ENCODE measurements at regions not wholly inside any gene's neighbourhood (a gene's known extent, or its start where the extent isn't known, plus 50 kb on each side); places are given as distances from the start of the nearest gene placed in this dataset.

DNA sequence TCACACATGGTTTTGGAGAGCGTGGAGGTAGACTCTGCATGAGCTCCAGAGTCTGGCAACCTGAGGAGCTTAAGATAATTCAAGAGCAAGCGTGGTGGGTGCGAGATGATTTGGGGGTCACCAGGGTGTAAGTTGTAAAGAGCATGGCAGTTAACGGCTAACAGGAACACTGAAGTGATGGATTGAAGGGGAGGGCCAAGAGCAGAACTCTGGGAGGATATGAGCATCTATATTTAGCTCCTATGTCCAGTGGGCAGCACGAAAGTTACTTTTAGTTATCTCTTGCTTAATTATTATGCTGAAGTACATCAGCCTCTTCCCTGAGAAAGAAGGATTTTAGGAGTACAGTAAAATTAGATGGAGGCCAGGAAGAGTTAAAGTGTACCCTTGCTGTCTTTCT lies 231.9 kb upstream of the HAND2 start:
- no peak overlapping the region for H3K9ac ChIP-seq (ENCODE audit: low read length)
- no peaks in the 10 kb centered on the region for H3K36me3 ChIP-seq (ENCODE audit: control insufficient read depth, insufficient read depth, low read length, severe bottlenecking)
- H3K4me1 ChIP-seq (ENCODE audit: control insufficient read depth, insufficient read depth, low read length), result no peaks in the 10 kb centered on the region
- no peaks in the 10 kb centered on the region for H3K9me3 ChIP-seq (ENCODE audit: control insufficient read depth, low read length)
- H3K4me3 ChIP-seq (ENCODE audit: low read length), result no peak overlapping the region
- no peaks in the 10 kb centered on the region for H3K27me3 ChIP-seq (replicated peaks; ENCODE audit: control insufficient read depth, insufficient read depth, low read length)
- DNase-seq (ENCODE audit: low read depth), result no peak

DNA sequence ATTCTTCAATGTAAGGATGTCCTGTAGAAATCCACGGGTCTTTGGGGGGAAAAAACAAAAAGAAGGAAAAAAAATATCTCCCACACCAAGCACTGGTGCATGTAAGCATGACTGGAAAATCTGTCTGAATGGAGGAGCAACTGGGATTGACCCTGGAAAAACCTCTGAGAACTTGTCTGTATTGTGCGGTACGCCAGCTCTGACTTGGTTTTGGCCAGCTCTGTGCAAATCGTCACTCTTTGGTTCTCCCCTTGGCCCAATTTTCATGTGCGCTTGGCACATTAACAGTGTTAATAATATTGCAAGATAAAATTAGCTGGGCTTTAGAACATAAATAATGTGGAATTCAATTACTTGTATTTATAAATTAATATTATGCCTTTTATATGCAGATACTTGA lies 231.2 kb upstream of the HAND2 start:
- H3K9ac ChIP-seq (ENCODE audit: low read length), result no peak overlapping the region
- H3K4me1 ChIP-seq (ENCODE audit: control insufficient read depth, insufficient read depth, low read length), result no peaks in the 10 kb centered on the region
- no peaks in the 10 kb centered on the region for H3K36me3 ChIP-seq (ENCODE audit: control insufficient read depth, insufficient read depth, low read length, severe bottlenecking)
- no peaks in the 10 kb centered on the region for H3K9me3 ChIP-seq (ENCODE audit: control insufficient read depth, low read length)
- no peak for DNase-seq (ENCODE audit: low read depth)
- no peaks in the 10 kb centered on the region for H3K27me3 ChIP-seq (replicated peaks; ENCODE audit: control insufficient read depth, insufficient read depth, low read length)
- H3K4me3 ChIP-seq (ENCODE audit: low read length), result no peak overlapping the region

DNA sequence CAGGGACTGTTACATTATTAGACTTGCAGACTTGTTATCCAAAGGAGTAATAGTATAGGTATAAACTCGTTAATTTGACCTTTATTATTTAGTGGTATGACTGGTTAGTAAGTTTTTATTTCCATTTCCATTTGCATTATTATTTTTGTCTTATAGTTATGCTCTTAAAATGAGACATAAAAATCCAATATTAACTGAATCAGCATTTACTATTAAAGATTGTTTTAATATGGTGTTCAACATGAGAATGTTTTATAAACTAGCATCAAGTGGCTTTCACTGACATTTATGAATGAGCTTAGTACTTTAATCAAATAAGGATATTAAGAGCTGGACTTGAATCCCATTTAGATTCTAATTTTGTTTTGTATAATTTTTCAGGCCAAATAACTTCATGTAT lies 228.1 kb upstream of the HAND2 start:
- Histone ChIP-seq H3K9me3 (ENCODE audit: control insufficient read depth, low read length) (no peaks in the 10 kb centered on the region), H3K36me3 (ENCODE audit: control insufficient read depth, insufficient read depth, low read length, severe bottlenecking) (no peaks in the 10 kb centered on the region), H3K4me3 (ENCODE audit: low read length) (no peak overlapping the region), H3K9ac (ENCODE audit: low read length) (no peak overlapping the region), H3K27me3 (replicated peaks; ENCODE audit: control insufficient read depth, insufficient read depth, low read length) (no peaks in the 10 kb centered on the region), H3K4me1 (ENCODE audit: control insufficient read depth, insufficient read depth, low read length) (no peaks in the 10 kb centered on the region)
- DNase-seq (ENCODE audit: low read depth), result no peak

DNA sequence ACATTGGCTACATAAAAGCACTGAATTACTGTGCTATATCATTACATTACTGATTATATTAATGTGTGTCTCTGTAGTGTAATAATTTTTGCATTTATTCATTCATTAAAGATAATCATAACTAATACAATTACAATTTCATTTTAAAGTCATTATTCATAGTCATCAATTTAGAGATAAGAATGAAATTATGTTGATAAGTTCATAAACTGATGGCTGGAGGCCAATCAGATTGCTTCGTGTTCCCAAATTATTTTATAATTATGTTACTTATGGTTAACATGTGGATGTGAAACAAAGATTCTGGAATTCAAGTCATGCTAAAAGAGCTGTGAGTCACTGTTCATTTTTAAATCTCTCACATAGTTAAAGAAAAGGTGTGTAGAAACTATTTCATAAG lies 223.4 kb upstream of the HAND2 start:
- H3K9me3 ChIP-seq (ENCODE audit: control insufficient read depth, low read length), result no peaks in the 10 kb centered on the region
- no peak for DNase-seq (ENCODE audit: low read depth)
- no peaks in the 10 kb centered on the region for H3K27me3 ChIP-seq (replicated peaks; ENCODE audit: control insufficient read depth, insufficient read depth, low read length)
- H3K9ac ChIP-seq (ENCODE audit: low read length), result no peak overlapping the region
- no peak overlapping the region for H3K4me3 ChIP-seq (ENCODE audit: low read length)
- no peaks in the 10 kb centered on the region for H3K36me3 ChIP-seq (ENCODE audit: control insufficient read depth, insufficient read depth, low read length, severe bottlenecking)
- H3K4me1 ChIP-seq (ENCODE audit: control insufficient read depth, insufficient read depth, low read length), result no peaks in the 10 kb centered on the region

DNA sequence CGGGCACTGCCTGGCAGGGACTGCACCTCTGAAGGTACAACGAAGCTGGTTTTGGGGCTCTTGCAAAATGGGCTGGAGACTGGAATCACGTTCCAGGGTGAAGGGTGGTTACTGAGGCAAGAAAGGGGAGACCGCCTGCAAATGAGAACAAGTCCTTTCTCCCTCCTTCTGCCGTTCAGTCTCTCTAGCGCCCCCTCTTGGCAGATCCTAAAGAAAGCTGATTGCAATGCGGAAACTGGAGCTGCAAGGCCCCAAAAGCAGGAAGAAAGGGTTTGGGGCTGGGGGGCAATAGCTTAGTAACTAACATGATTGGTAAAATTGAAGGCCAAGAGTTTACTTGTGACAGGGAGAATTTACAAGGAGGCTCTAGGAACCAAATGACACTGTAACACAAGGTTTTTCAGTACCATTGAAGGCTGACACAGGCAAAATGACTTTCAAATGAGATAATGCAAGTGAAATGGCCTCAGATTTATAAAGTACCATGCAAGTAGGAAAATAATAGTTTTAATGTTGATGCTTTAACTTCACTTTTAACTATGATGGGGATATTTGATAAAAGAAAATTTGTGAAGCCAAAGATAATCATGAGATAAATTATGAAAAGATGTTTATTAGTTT lies 222.7 kb upstream of the HAND2 start:
- H3K4me1 ChIP-seq (ENCODE audit: control insufficient read depth, insufficient read depth, low read length), result no peaks in the 10 kb centered on the region
- H3K36me3 ChIP-seq (ENCODE audit: control insufficient read depth, insufficient read depth, low read length, severe bottlenecking), result no peaks in the 10 kb centered on the region
- H3K4me3 ChIP-seq (ENCODE audit: low read length), result no peak overlapping the region
- DNase-seq (ENCODE audit: low read depth), result no peak
- no peaks in the 10 kb centered on the region for H3K9me3 ChIP-seq (ENCODE audit: control insufficient read depth, low read length)
- H3K9ac ChIP-seq (ENCODE audit: low read length), result no peak overlapping the region
- H3K27me3 ChIP-seq (replicated peaks; ENCODE audit: control insufficient read depth, insufficient read depth, low read length), result no peaks in the 10 kb centered on the region

DNA sequence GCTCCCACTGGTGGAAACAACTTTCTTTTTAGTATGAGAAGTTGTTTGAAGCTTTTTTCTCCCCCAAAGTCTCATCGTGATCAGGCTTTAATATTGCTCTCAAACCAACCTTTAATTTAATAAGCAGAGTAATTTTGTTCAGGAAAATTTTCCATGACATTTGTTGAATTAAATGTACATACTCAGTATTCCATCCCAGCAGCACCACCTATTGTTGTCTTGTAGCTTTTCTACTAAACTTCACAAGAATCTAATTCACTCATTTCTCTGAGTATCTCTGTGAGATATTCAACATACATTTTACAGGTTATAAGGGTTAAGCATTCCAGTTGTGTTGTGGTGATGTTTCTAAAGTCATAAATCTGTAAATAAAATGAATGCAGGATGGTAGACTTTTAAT lies 218.3 kb upstream of the HAND2 start:
- H3K9me3 ChIP-seq (ENCODE audit: control insufficient read depth, low read length), result peaks cover 4% of the 10 kb centered on the region
- no peak overlapping the region for H3K9ac ChIP-seq (ENCODE audit: low read length)
- H3K27me3 ChIP-seq (replicated peaks; ENCODE audit: control insufficient read depth, insufficient read depth, low read length), result no peaks in the 10 kb centered on the region
- H3K36me3 ChIP-seq (ENCODE audit: control insufficient read depth, insufficient read depth, low read length, severe bottlenecking), result no peaks in the 10 kb centered on the region
- peak; percentile 71 for DNase-seq (ENCODE audit: low read depth)
- no peaks in the 10 kb centered on the region for H3K4me1 ChIP-seq (ENCODE audit: control insufficient read depth, insufficient read depth, low read length)
- no peak overlapping the region for H3K4me3 ChIP-seq (ENCODE audit: low read length)

DNA sequence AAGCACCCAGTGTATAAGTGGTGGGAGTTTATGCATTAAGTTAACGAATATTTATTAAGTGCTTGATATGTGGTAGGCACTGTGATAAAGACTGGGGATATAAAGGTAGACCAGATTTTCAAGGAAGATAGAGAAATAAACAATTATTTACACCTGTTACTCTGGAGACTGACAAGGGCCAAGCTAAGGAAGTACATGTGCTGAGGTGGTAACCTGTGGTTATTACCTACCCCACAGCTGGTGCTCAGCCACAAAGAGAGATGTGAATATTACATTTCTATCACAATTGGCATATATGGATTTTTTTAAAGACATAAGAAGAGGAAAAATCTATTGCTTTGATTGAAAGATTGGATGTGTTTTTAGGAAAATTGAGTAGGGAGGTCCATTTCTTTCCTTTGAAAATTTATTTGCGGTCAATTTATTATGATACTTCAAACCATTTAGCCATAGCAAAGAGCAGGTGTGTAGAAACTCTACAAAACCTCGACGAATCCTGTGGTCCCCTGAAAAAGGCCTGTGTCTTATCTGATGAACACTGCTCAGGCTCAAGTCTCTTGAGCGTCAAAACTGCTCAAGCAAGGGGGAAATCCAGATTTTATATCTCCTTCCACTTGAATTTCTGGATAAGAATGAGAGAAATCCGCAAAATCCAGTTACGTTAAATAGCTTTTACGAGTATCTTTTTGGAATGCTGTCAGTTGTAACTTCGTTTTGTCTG lies 217.7 kb upstream of the HAND2 start:
- H3K9me3 ChIP-seq (ENCODE audit: control insufficient read depth, low read length), result peaks cover 4% of the 10 kb centered on the region
- H3K4me1 ChIP-seq (ENCODE audit: control insufficient read depth, insufficient read depth, low read length), result no peaks in the 10 kb centered on the region
- no peaks in the 10 kb centered on the region for H3K27me3 ChIP-seq (replicated peaks; ENCODE audit: control insufficient read depth, insufficient read depth, low read length)
- H3K9ac ChIP-seq (ENCODE audit: low read length), result no peak overlapping the region
- no peak overlapping the region for H3K4me3 ChIP-seq (ENCODE audit: low read length)
- H3K36me3 ChIP-seq (ENCODE audit: control insufficient read depth, insufficient read depth, low read length, severe bottlenecking), result no peaks in the 10 kb centered on the region
- no peak for DNase-seq (ENCODE audit: low read depth)

DNA sequence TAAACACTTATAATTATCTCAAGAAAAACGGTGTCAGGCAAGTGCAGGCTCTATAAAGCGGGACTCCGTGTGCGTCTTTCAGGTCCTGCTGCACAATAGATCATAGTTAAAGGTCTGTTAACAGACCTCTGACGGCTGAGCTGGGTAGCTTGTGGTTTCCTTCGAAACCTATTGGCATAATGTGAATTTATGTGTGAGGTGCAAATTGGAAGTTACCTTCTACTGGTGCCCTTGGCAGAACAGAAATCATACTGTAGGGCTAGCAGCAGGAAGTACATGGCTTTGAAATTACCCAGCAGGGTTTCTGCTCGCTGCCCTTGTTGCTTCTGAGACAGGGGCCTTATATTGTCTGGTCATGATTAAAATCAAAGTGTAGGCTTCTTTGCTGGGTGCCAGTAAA lies 216.4 kb upstream of the HAND2 start:
- Histone ChIP-seq H3K9me3 (ENCODE audit: control insufficient read depth, low read length) (peaks cover 4% of the 10 kb centered on the region), H3K9ac (ENCODE audit: low read length) (no peak overlapping the region), H3K36me3 (ENCODE audit: control insufficient read depth, insufficient read depth, low read length, severe bottlenecking) (no peaks in the 10 kb centered on the region), H3K4me1 (ENCODE audit: control insufficient read depth, insufficient read depth, low read length) (no peaks in the 10 kb centered on the region), H3K27me3 (replicated peaks; ENCODE audit: control insufficient read depth, insufficient read depth, low read length) (no peaks in the 10 kb centered on the region), H3K4me3 (ENCODE audit: low read length) (no peak overlapping the region)
- DNase-seq (ENCODE audit: low read depth), result no peak

DNA sequence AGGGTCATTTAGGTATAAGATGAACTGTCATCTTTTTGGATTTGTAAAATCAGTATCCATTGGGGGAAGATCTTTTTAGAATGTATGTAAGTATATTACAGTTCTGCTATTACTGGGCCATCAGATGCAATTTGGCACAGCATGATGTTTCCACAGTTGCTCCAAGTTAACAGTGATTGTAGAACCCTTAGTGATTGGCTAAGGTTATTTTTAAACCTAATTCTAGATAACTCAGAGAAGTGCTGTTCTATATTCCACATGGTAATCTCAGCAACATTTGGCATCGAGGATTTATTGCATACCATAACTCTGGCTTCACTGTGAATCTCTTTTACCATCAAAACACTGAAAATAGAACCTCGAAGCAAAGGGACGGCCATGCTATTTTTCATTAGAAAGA lies 215.7 kb upstream of the HAND2 start:
- peaks cover 4% of the 10 kb centered on the region for H3K9me3 ChIP-seq (ENCODE audit: control insufficient read depth, low read length)
- H3K36me3 ChIP-seq (ENCODE audit: control insufficient read depth, insufficient read depth, low read length, severe bottlenecking), result no peaks in the 10 kb centered on the region
- H3K4me1 ChIP-seq (ENCODE audit: control insufficient read depth, insufficient read depth, low read length), result no peaks in the 10 kb centered on the region
- no peak overlapping the region for H3K9ac ChIP-seq (ENCODE audit: low read length)
- H3K4me3 ChIP-seq (ENCODE audit: low read length), result no peak overlapping the region
- no peak for DNase-seq (ENCODE audit: low read depth)
- no peaks in the 10 kb centered on the region for H3K27me3 ChIP-seq (replicated peaks; ENCODE audit: control insufficient read depth, insufficient read depth, low read length)

DNA sequence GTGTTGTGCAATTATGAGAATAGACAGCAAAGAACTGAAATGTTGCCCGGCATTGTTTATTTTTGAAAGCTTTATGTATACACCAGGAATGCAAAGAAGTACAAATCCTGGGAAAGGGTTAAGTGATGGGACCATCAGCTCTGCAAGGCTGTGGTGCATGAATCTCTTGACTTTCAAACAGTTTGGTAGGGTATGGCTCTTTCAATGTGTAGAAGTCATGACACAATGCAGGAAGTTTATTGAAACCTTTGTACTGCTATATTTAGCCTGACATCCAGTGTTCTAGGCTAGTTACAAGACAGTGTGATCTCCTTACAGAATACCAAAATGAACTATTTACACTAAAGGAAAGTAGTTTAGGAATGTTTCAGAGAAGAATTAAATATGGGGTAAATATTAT lies 206.8 kb upstream of the HAND2 start:
- Histone ChIP-seq H3K4me1 (ENCODE audit: control insufficient read depth, insufficient read depth, low read length) (peaks cover 35% of the 10 kb centered on the region), H3K9me3 (ENCODE audit: control insufficient read depth, low read length) (no peaks in the 10 kb centered on the region), H3K27me3 (replicated peaks; ENCODE audit: control insufficient read depth, insufficient read depth, low read length) (no peaks in the 10 kb centered on the region), H3K9ac (ENCODE audit: low read length) (no peak overlapping the region), H3K4me3 (ENCODE audit: low read length) (no peak overlapping the region), H3K36me3 (ENCODE audit: control insufficient read depth, insufficient read depth, low read length, severe bottlenecking) (no peaks in the 10 kb centered on the region)
- peak; percentile 60 for DNase-seq (ENCODE audit: low read depth)

DNA sequence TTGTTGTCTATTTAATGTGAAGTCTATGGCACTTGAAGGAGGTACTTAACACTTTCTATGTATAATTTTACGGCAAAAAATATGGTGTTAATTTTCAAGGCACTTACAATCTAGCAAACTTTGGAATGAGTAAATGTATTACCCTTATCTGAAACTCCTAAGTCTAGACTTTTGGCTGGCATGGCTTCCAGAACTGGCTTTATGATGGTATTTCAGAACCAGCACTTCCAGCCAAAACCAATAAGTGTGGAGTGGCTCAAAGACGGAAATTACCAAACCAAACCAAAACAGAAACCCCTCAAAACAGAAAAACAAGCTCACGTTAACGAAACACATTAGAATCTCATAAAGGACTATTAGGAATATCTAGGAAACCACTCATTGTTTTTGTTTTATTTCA lies 205.6 kb upstream of the HAND2 start:
- no peaks in the 10 kb centered on the region for H3K36me3 ChIP-seq (ENCODE audit: control insufficient read depth, insufficient read depth, low read length, severe bottlenecking)
- no peaks in the 10 kb centered on the region for H3K9me3 ChIP-seq (ENCODE audit: control insufficient read depth, low read length)
- DNase-seq (ENCODE audit: low read depth), result no peak
- peaks cover 44% of the 10 kb centered on the region for H3K4me1 ChIP-seq (ENCODE audit: control insufficient read depth, insufficient read depth, low read length)
- H3K27me3 ChIP-seq (replicated peaks; ENCODE audit: control insufficient read depth, insufficient read depth, low read length), result no peaks in the 10 kb centered on the region
- peak overlapping the region; percentile 32 for H3K4me3 ChIP-seq (ENCODE audit: low read length)
- no peak overlapping the region for H3K9ac ChIP-seq (ENCODE audit: low read length)

DNA sequence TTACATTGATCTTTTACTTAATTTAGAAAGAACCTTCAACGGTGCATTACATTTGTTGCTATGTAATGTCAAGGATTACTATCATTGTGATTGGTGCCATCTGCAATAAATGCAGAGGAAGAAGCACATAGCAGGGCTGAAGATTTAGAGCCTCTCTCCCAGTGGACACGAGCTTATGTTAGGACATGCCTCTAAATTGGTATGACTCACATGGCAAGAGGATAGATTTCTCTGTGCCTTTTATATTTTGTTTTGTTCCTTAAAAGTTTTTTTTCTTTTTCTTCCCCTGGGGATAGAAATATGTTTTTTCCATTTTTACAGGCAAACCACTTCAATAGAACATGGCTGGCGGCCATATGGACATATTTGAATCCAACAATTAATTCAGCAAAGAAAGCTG lies 205.0 kb upstream of the HAND2 start:
- no peaks in the 10 kb centered on the region for H3K27me3 ChIP-seq (replicated peaks; ENCODE audit: control insufficient read depth, insufficient read depth, low read length)
- peak; percentile 74 for DNase-seq (ENCODE audit: low read depth)
- H3K4me3 ChIP-seq (ENCODE audit: low read length), result no peak overlapping the region
- H3K36me3 ChIP-seq (ENCODE audit: control insufficient read depth, insufficient read depth, low read length, severe bottlenecking), result no peaks in the 10 kb centered on the region
- H3K4me1 ChIP-seq (ENCODE audit: control insufficient read depth, insufficient read depth, low read length), result peaks cover 44% of the 10 kb centered on the region
- H3K9me3 ChIP-seq (ENCODE audit: control insufficient read depth, low read length), result no peaks in the 10 kb centered on the region
- no peak overlapping the region for H3K9ac ChIP-seq (ENCODE audit: low read length)

Data from adipocyte (in vitro differentiated cells).